BE2C (cell line): ENCODE measurements at regions not wholly inside any gene's neighbourhood (a gene's known extent, or its start where the extent isn't known, plus 50 kb on each side); places are given as distances from the start of the nearest gene placed in this dataset.

Experiments
- DNase-seq: peaks from one replicate; pipeline ENCODE4 v3.0.0-alpha.2; 2020
- H3K27me3 ChIP-seq: fragments of 250-450 bp; sonication (Bioruptor Pico); 2 replicates; pipeline ENCODE4 v1.5.1; 2020; ENCODE audit warnings: mild to moderate bottlenecking
- H3K36me3 ChIP-seq: fragments of 250-450 bp; sonication (Bioruptor Pico); 2 replicates; pipeline ENCODE4 v1.5.1; 2020; ENCODE audit warnings: mild to moderate bottlenecking
- H3K4me1 ChIP-seq: fragments of 250-450 bp; sonication (Bioruptor Pico); 2 replicates; pipeline ENCODE4 v1.5.1; 2020
- H3K4me3 ChIP-seq: 2 replicates; pipeline ENCODE4 v1.5.1; 2011; ENCODE audit warnings: low read depth, low read length
- H3K9me3 ChIP-seq: fragments of 250-450 bp; sonication (Bioruptor Pico); 2 replicates; pipeline ENCODE4 v1.5.1; 2020
- TF ChIP-seq, protein P1 (sequence below): IDR thresholded peaks from 2 replicates; pipeline ENCODE4 v1.5.1; 2012; ENCODE audit warnings: mild to moderate bottlenecking, low read depth, low read length

DNA sequence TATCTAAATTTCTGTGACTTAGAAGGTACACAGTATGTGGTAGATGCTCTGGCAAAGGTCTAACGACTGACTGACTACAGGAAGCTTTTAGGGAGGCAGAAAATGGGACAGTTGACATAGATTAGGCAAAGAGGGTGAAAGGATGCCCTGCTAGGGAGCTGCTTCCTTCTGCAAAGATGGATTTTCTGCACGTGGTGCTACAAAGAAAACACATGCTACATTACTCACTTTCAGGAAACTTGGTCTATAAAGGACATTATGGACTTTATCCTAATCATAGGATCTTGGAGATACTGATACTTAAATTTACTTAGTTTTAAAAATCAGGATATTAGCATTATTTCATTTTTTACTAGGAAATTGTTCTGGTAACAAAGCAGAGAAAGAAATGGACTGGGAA, 405.8 kb upstream of the ADAMTS16 start:
- H3K4me3 ChIP-seq: no peak overlapping the region
- no peak for DNase-seq
- H3K9me3 ChIP-seq: no peaks in the 10 kb centered on the region
- H3K36me3 ChIP-seq: no peaks in the 10 kb centered on the region
- H3K27me3 ChIP-seq: no peaks in the 10 kb centered on the region
- TF ChIP-seq, protein P1, sequence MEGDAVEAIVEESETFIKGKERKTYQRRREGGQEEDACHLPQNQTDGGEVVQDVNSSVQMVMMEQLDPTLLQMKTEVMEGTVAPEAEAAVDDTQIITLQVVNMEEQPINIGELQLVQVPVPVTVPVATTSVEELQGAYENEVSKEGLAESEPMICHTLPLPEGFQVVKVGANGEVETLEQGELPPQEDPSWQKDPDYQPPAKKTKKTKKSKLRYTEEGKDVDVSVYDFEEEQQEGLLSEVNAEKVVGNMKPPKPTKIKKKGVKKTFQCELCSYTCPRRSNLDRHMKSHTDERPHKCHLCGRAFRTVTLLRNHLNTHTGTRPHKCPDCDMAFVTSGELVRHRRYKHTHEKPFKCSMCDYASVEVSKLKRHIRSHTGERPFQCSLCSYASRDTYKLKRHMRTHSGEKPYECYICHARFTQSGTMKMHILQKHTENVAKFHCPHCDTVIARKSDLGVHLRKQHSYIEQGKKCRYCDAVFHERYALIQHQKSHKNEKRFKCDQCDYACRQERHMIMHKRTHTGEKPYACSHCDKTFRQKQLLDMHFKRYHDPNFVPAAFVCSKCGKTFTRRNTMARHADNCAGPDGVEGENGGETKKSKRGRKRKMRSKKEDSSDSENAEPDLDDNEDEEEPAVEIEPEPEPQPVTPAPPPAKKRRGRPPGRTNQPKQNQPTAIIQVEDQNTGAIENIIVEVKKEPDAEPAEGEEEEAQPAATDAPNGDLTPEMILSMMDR: no peak
- no peaks in the 10 kb centered on the region for H3K4me1 ChIP-seq

DNA sequence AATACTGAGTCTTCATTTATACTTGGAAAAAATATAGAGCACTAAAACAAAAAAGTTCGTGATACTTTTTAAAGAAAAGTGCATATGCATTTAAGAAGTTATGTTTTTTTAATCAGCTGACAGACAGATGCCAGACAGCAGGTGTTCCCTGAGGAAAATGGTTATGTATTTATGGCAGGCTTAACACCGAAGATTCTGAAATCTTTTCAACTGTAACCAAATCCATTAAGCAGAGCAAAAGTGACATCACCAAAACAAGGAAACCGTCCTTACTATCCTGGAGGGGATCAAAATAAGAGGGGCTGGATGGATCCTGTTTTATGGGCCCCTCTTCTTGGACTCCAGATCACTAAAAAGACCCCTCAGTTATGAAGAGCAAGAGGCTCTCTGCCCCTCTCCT, 404.9 kb upstream of the ADAMTS16 start:
- Histone ChIP-seq H3K36me3 (no peaks in the 10 kb centered on the region), H3K9me3 (no peaks in the 10 kb centered on the region), H3K27me3 (no peaks in the 10 kb centered on the region), H3K4me3 (no peak overlapping the region), H3K4me1 (no peaks in the 10 kb centered on the region)
- TF ChIP-seq, protein P1: no peak
- no peak for DNase-seq

- Histone ChIP-seq H3K4me1 (no peaks in the 10 kb centered on the region), H3K4me3 (no peak overlapping the region), H3K36me3 (no peaks in the 10 kb centered on the region), H3K9me3 (no peaks in the 10 kb centered on the region), H3K27me3 (no peaks in the 10 kb centered on the region)
- DNase-seq: no peak
- TF ChIP-seq, protein P1: no peak
Observed at GRCh38 chr5:4737868-4738267, 402.3 kb upstream of the ADAMTS16 start.

DNA sequence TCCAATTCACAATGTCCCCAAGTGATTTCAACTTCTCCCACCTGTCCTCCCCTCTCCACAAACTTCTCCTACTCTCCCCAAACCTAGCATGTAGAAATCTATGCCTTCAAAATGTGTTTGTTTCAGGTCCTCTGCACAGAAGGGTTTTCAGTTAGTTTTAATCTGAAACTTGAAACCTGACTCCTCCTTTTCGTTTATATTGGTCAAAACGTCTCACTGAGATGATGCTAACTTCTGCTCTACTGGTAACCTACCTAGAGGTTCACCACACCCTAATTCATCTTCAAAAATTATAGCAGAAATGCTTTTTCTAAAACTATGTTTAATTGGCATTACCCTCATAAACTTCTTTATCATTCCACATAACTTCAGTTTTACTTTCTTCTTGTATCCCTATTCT, 401.8 kb upstream of the ADAMTS16 start:
- Histone ChIP-seq H3K36me3 (no peaks in the 10 kb centered on the region), H3K9me3 (no peaks in the 10 kb centered on the region), H3K4me3 (no peak overlapping the region), H3K27me3 (no peaks in the 10 kb centered on the region), H3K4me1 (no peaks in the 10 kb centered on the region)
- TF ChIP-seq, protein P1: no peak
- DNase-seq: no peak

GRCh38 chr5:4740156-4740555, 400.0 kb upstream of the ADAMTS16 start:
- DNase-seq: no peak
- Histone ChIP-seq H3K9me3 (no peaks in the 10 kb centered on the region), H3K27me3 (no peaks in the 10 kb centered on the region), H3K4me1 (no peaks in the 10 kb centered on the region), H3K4me3 (no peak overlapping the region), H3K36me3 (no peaks in the 10 kb centered on the region)
- TF ChIP-seq, protein P1: no peak

- Histone ChIP-seq H3K9me3 (no peaks in the 10 kb centered on the region), H3K36me3 (no peaks in the 10 kb centered on the region), H3K4me3 (no peak overlapping the region), H3K4me1 (no peaks in the 10 kb centered on the region), H3K27me3 (no peaks in the 10 kb centered on the region)
- TF ChIP-seq, protein P1: no peak
- DNase-seq: no peak
Observed at GRCh38 chr5:4758550-4758949, 381.6 kb upstream of the ADAMTS16 start.
